ENCODE measurements at regions not wholly inside any gene's neighbourhood (a gene's known extent, or its start where the extent isn't known, plus 50 kb on each side); places are given as distances from the start of the nearest gene placed in this dataset.

GRCh38 chr2:71736986-71737385, 283.6 kb downstream of the DYSF start:
- Histone ChIP-seq H3K79me1 (ENCODE audit: low read depth, low read length) (no peaks in the 10 kb centered on the region), H2BK120ac (replicated peaks; ENCODE audit: low read depth, low read length) (no peak overlapping the region), H3K9me3 (ENCODE audit: insufficient read depth in 2 of 2, low read depth in 1 of 2, low read length in 1 of 2) (no peaks in the 10 kb centered on the region), H3K56ac (replicated peaks; ENCODE audit: insufficient read length, low read depth, low read length) (no peak overlapping the region), H3K4me1 (replicated peaks in 1 of 4; ENCODE audit: control insufficient read depth in 3 of 4, insufficient read depth in 4 of 4, low read length in 3 of 4) (no peaks in the 10 kb centered on the region), H3K27me3 (replicated peaks in 1 of 4; ENCODE audit: control insufficient read depth in 3 of 4, extremely low read depth in 1 of 4, insufficient read depth in 3 of 4, low read length in 3 of 4) (no peaks in the 10 kb centered on the region), H3K27ac (ENCODE audit: low read depth, low read length) (no peak overlapping the region), H2BK15ac (ENCODE audit: low read length) (no peak overlapping the region), H2BK20ac (ENCODE audit: low read length) (no peak overlapping the region), H2AFZ (ENCODE audit: low read length) (no peak overlapping the region), H3K4me3 (ENCODE audit: extremely low read depth in 1 of 4, insufficient read depth in 2 of 4, low read depth in 3 of 4, low read length in 4 of 4) (no peak overlapping the region), H3K23ac (ENCODE audit: insufficient read length) (no peak overlapping the region), H3K4ac (replicated peaks; ENCODE audit: insufficient read length, low read depth, low read length) (no peak overlapping the region), H3K4me2 (ENCODE audit: insufficient read depth in 1 of 2, low read depth in 2 of 2, low read length in 2 of 2) (no peak overlapping the region), H4K8ac (ENCODE audit: extremely low read depth, insufficient read depth, low read length) (no peak overlapping the region), H3K79me2 (ENCODE audit: control insufficient read depth in 1 of 2, insufficient read depth in 2 of 2, low read length in 2 of 2) (no peaks in the 10 kb centered on the region), H3K9ac (replicated peaks in 1 of 4; ENCODE audit: extremely low read depth in 1 of 4, low read depth in 3 of 4, low read length in 3 of 4) (no peak overlapping the region), H3K36me3 (ENCODE audit: control insufficient read depth in 2 of 4, insufficient read depth in 4 of 4, low read length in 3 of 4) (no peaks in the 10 kb centered on the region), H2BK5ac (ENCODE audit: low read depth, low read length) (no peak overlapping the region), H3K23me2 (ENCODE audit: low read depth, low read length) (no peaks in the 10 kb centered on the region), H3K18ac (ENCODE audit: extremely low read depth, low read length) (no peak overlapping the region), H2AK5ac (ENCODE audit: low read depth, low read length) (no peak overlapping the region), H4K20me1 (replicated peaks in 1 of 2; ENCODE audit: control insufficient read depth in 1 of 2, insufficient read depth in 2 of 2, low read length in 2 of 2) (no peaks in the 10 kb centered on the region), H4K91ac (replicated peaks; ENCODE audit: insufficient read length, low read length) (no peak overlapping the region), H3K14ac (ENCODE audit: insufficient read length) (no peak overlapping the region), H4K5ac (ENCODE audit: insufficient read length, low read depth, low read length) (no peak overlapping the region), H2BK12ac (ENCODE audit: low read depth, low read length) (no peak overlapping the region)
- no peak for TF ChIP-seq FOSL1 (IDR thresholded peaks at IDR 0.05; ENCODE audit: insufficient read depth, low read depth, low read length)
- TF ChIP-seq TEAD4 (IDR thresholded peaks at IDR 0.05; ENCODE audit: low read depth, low read length): no peak
- TF ChIP-seq BRCA1 (IDR thresholded peaks at IDR 0.05; ENCODE audit: low read depth, low read length): no peak
- no peak for TF ChIP-seq CTCF (IDR thresholded peaks at IDR 0.05; ENCODE audit: control extremely low read depth in 1 of 3, insufficient read depth in 1 of 3, low read depth in 1 of 3, low read length in 3 of 3)
- no peak for TF ChIP-seq NANOG (IDR thresholded peaks at IDR 0.05; ENCODE audit: insufficient read depth, low read depth, low read length, poor library complexity, severe bottlenecking)
- TF ChIP-seq ATF2 (IDR thresholded peaks at IDR 0.05; ENCODE audit: low read length): no peak
- TF ChIP-seq SP4 (IDR thresholded peaks at IDR 0.05; ENCODE audit: low read length): no peak
- TF ChIP-seq CEBPB (IDR thresholded peaks at IDR 0.05; ENCODE audit: low read depth, low read length): no peak
- no peak for TF ChIP-seq CHD1 (IDR thresholded peaks at IDR 0.05; ENCODE audit: low read depth, low read length)
- TF ChIP-seq SIX5 (IDR thresholded peaks at IDR 0.05; ENCODE audit: low read depth, low read length): no peak
- TF ChIP-seq CREB1 (IDR thresholded peaks at IDR 0.05): no peak
- no peak for TF ChIP-seq POU5F1 (IDR thresholded peaks at IDR 0.05; ENCODE audit: low read depth, low read length)
- ChIA-PET CTCF (ENCODE audit: partially characterized antibody) (interaction anchor here (1.6 kb wide), 1 partner anchor 65 kb away, joined by 3 read pairs; no protein-coding TSS in a partner anchor), POLR2A (ENCODE audit: partially characterized antibody) (no interaction called here)
- DNase-seq (ENCODE audit: low read depth in 1 of 2, low spot score in 2 of 2) (no peak), FAIRE-seq (no peak)
- WGBS, 2 experiments (ENCODE audit: extremely low coverage in 1 of 2, insufficient coverage in 1 of 2, insufficient read length in 1 of 2, insufficient replicate concordance in 2 of 2, low coverage in 1 of 2, low lambda C conversion rate in 2 of 2, missing lambda C conversion rate in 1 of 2): 92% methylated on average over 4 of the region's 4 CpGs; no CpG with 5 or more reads in 1 of the 2 experiments
